Mesendoderm (in vitro differentiated cells): ENCODE measurements at regions not wholly inside any gene's neighbourhood (a gene's known extent, or its start where the extent isn't known, plus 50 kb on each side); places are given as distances from the start of the nearest gene placed in this dataset.

ENCODE experiments used
- DNase-seq: peaks from one replicate; pipeline ENCODE4 v3.0.0; 2013
- H2AK5ac ChIP-seq: 2 replicates; pipeline ENCODE4 v1.6.1; 2013; ENCODE audit warnings: low read length, inconsistent platforms
- H2BK120ac ChIP-seq: 2 replicates; pipeline ENCODE4 v1.6.1; 2013; ENCODE audit warnings: low read depth, mild to moderate bottlenecking, low read length, moderate library complexity, mixed read lengths
- H2BK15ac ChIP-seq: replicated peaks from 2 replicates; pipeline ENCODE4 v1.6.1; 2013; ENCODE audit warnings: low read depth, mild to moderate bottlenecking, moderate library complexity
- H2BK5ac ChIP-seq: 2 replicates; pipeline ENCODE4 v1.6.1; 2013; ENCODE audit warnings: low read length, inconsistent platforms
- H3K18ac ChIP-seq: 2 replicates; pipeline ENCODE4 v1.6.1; 2013; ENCODE audit warnings: mild to moderate bottlenecking, low read length, mixed read lengths
- H3K23ac ChIP-seq: one replicate; pipeline ENCODE4 v1.6.1; 2013; ENCODE audit warnings: low read length
- H3K27ac ChIP-seq: 2 replicates; pipeline ENCODE4 v1.5.1; 2013; ENCODE audit warnings: low read depth, mild to moderate bottlenecking, inconsistent platforms, low read length, moderate library complexity
- H3K27me3 ChIP-seq: 2 replicates; pipeline ENCODE4 v1.6.1; 2013; ENCODE audit warnings: low read length, control low read depth, mild to moderate bottlenecking, inconsistent platforms; ENCODE audit not compliant: insufficient read depth, poor library complexity
- H3K36me3 ChIP-seq: 2 replicates; pipeline ENCODE4 v1.6.1; 2013; ENCODE audit warnings: low read length, inconsistent platforms; ENCODE audit not compliant: control insufficient read depth, insufficient read depth
- H3K4ac ChIP-seq: one replicate; pipeline ENCODE4 v1.6.1; 2013; ENCODE audit warnings: low read depth, mild to moderate bottlenecking, low read length, moderate library complexity
- H3K4me1 ChIP-seq: 2 replicates; pipeline ENCODE4 v1.6.1; 2013; ENCODE audit warnings: low read depth, low read length, inconsistent platforms; ENCODE audit not compliant: control insufficient read depth
- H3K4me2 ChIP-seq: 2 replicates; pipeline ENCODE4 v1.6.1; 2013; ENCODE audit warnings: low read length
- H3K4me3 ChIP-seq: 2 replicates; pipeline ENCODE4 v1.5.1; 2013; ENCODE audit warnings: mild to moderate bottlenecking, low read length
- H3K56ac ChIP-seq: one replicate; pipeline ENCODE4 v1.6.1; 2013; ENCODE audit warnings: low read length
- H3K79me1 ChIP-seq: 2 replicates; pipeline ENCODE4 v1.6.1; 2013; ENCODE audit warnings: low read length, inconsistent platforms
- H3K79me2 ChIP-seq: 2 replicates; pipeline ENCODE4 v1.6.1; 2013; ENCODE audit warnings: mild to moderate bottlenecking, low read length; ENCODE audit not compliant: control insufficient read depth, insufficient read depth
- H3K9ac ChIP-seq: 2 replicates; pipeline ENCODE4 v1.6.1; 2013; ENCODE audit warnings: low read length, inconsistent platforms
- H4K5ac ChIP-seq: one replicate; pipeline ENCODE4 v1.6.1; 2013; ENCODE audit warnings: low read length
- H4K8ac ChIP-seq: one replicate; pipeline ENCODE4 v1.6.1; 2013; ENCODE audit warnings: low read depth, mild to moderate bottlenecking, control low read depth, low read length, moderate library complexity
- WGBS: extraction: QIAGEN DNeasy Blood & Tissue Kit; methylation state at CpG from one replicate; pipeline ENCODE4 v1.1.7; 2013; ENCODE audit warnings: low lambda C conversion rate, missing lambda C conversion rate; ENCODE audit not compliant: insufficient coverage; ENCODE audit errors: extremely low coverage; 5-methylcytosine and 5-hydroxymethylcytosine counted together

GRCh38 chr10:29791773-29792172 lies 157.0 kb upstream of the SVIL start:
- no peak overlapping the region for H3K9ac ChIP-seq
- H2BK5ac ChIP-seq, result no peak overlapping the region
- H4K5ac ChIP-seq, result no peak overlapping the region
- no peak overlapping the region for H2AK5ac ChIP-seq
- H3K18ac ChIP-seq, result no peak overlapping the region
- no peaks in the 10 kb centered on the region for H3K27me3 ChIP-seq
- no peak overlapping the region for H3K27ac ChIP-seq
- H3K79me1 ChIP-seq, result no peaks in the 10 kb centered on the region
- H3K4me3 ChIP-seq, result no peak overlapping the region
- no peak overlapping the region for H3K4ac ChIP-seq
- no peak overlapping the region for H3K4me2 ChIP-seq
- no peak overlapping the region for H4K8ac ChIP-seq
- no peak for DNase-seq
- no peak overlapping the region for H2BK15ac ChIP-seq
- no peaks in the 10 kb centered on the region for H3K36me3 ChIP-seq
- H3K79me2 ChIP-seq, result no peaks in the 10 kb centered on the region
- no peak overlapping the region for H3K56ac ChIP-seq
- H3K4me1 ChIP-seq, result no peaks in the 10 kb centered on the region
- no CpG with 5 or more reads among the region's 3 CpGs for WGBS
- H2BK120ac ChIP-seq, result no peak overlapping the region
- no peak overlapping the region for H3K23ac ChIP-seq

- Histone ChIP-seq H3K18ac (no peak overlapping the region), H3K4me1 (no peaks in the 10 kb centered on the region), H3K79me2 (no peaks in the 10 kb centered on the region), H2BK120ac (no peak overlapping the region), H3K23ac (no peak overlapping the region), H3K27ac (no peak overlapping the region), H2BK5ac (no peak overlapping the region), H3K36me3 (no peaks in the 10 kb centered on the region), H2BK15ac (no peak overlapping the region), H3K4ac (no peak overlapping the region), H3K4me2 (no peak overlapping the region), H3K56ac (no peak overlapping the region), H3K9ac (no peak overlapping the region), H3K79me1 (no peaks in the 10 kb centered on the region), H2AK5ac (no peak overlapping the region), H3K4me3 (no peak overlapping the region), H4K8ac (no peak overlapping the region), H3K27me3 (no peaks in the 10 kb centered on the region), H4K5ac (no peak overlapping the region)
- no CpG with 5 or more reads among the region's 2 CpGs for WGBS
- DNase-seq, result no peak
Measured at GRCh38 chr10:29790207-29790606, 155.4 kb upstream of the SVIL start.

DNA sequence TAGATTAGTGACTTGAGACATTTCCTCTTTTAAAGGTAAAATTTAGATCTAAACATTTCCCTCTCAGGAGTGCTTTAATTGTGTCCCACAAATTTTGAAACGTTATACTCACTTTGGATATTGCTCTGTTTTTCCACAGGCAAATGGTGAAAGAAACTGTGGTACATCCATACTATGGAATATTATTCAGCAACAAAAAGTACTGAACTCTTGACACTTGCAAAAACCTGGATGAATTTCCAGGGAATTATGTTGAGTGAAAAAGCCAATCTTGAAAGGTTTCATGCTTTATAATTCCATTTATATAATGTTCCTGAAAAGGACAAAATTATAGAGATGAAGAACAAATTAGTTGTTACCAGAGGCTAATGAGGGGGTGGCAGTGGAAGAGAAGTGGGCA lies 153.3 kb upstream of the SVIL start:
- Histone ChIP-seq H4K8ac (no peak overlapping the region), H2BK5ac (no peak overlapping the region), H3K4me1 (no peaks in the 10 kb centered on the region), H3K27me3 (no peaks in the 10 kb centered on the region), H2BK120ac (no peak overlapping the region), H3K36me3 (no peaks in the 10 kb centered on the region), H3K79me1 (no peaks in the 10 kb centered on the region), H2BK15ac (no peak overlapping the region), H4K5ac (no peak overlapping the region), H2AK5ac (no peak overlapping the region), H3K18ac (no peak overlapping the region), H3K4ac (no peak overlapping the region), H3K79me2 (no peaks in the 10 kb centered on the region), H3K23ac (no peak overlapping the region), H3K4me2 (no peak overlapping the region), H3K9ac (no peak overlapping the region), H3K4me3 (no peak overlapping the region), H3K27ac (no peak overlapping the region), H3K56ac (no peak overlapping the region)
- no CpG with 5 or more reads among the region's 1 CpG for WGBS
- DNase-seq, result no peak

DNA sequence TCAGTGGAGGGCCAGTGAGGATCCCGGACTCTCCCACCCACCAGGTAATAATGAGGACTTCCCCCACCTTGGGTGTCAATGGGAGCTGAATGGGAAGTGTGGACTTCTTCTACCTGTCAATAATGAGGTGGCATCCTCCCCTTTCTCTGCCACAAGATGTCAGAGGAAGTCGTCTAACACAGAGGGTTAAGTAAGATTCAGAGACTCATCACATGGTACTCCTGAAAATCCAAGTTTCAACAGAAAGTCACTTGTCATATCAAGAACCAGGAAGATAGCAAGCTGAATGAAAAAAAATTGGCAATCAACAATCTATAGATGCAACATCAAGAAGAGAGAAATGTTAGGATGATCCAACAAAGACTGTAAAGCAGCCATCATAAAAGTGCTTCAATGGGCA lies 150.9 kb upstream of the SVIL start:
- DNase-seq, result no peak
- no peak overlapping the region for H3K56ac ChIP-seq
- no CpG with 5 or more reads among the region's 2 CpGs for WGBS
- no peak overlapping the region for H3K27ac ChIP-seq
- H3K4ac ChIP-seq, result no peak overlapping the region
- H4K5ac ChIP-seq, result no peak overlapping the region
- no peaks in the 10 kb centered on the region for H3K4me1 ChIP-seq
- H3K4me2 ChIP-seq, result no peak overlapping the region
- H3K79me2 ChIP-seq, result no peaks in the 10 kb centered on the region
- H2BK120ac ChIP-seq, result no peak overlapping the region
- no peak overlapping the region for H3K23ac ChIP-seq
- no peak overlapping the region for H2BK5ac ChIP-seq
- H3K36me3 ChIP-seq, result no peaks in the 10 kb centered on the region
- no peak overlapping the region for H2BK15ac ChIP-seq
- H3K4me3 ChIP-seq, result no peak overlapping the region
- no peak overlapping the region for H3K18ac ChIP-seq
- H3K27me3 ChIP-seq, result no peaks in the 10 kb centered on the region
- no peaks in the 10 kb centered on the region for H3K79me1 ChIP-seq
- H3K9ac ChIP-seq, result no peak overlapping the region
- H2AK5ac ChIP-seq, result no peak overlapping the region
- no peak overlapping the region for H4K8ac ChIP-seq

- Histone ChIP-seq H3K18ac (no peak overlapping the region), H3K4ac (no peak overlapping the region), H3K23ac (no peak overlapping the region), H2BK120ac (no peak overlapping the region), H3K4me2 (no peak overlapping the region), H3K9ac (no peak overlapping the region), H2BK15ac (no peak overlapping the region), H2BK5ac (no peak overlapping the region), H3K4me1 (no peaks in the 10 kb centered on the region), H3K27ac (peak overlapping the region; percentile 1), H4K8ac (no peak overlapping the region), H3K79me2 (no peaks in the 10 kb centered on the region), H3K4me3 (no peak overlapping the region), H3K27me3 (no peaks in the 10 kb centered on the region), H4K5ac (no peak overlapping the region), H3K36me3 (no peaks in the 10 kb centered on the region), H3K56ac (no peak overlapping the region), H3K79me1 (no peaks in the 10 kb centered on the region), H2AK5ac (no peak overlapping the region)
- no CpG with 5 or more reads among the region's 7 CpGs for WGBS
- DNase-seq, result peak; percentile 94
Measured at GRCh38 chr10:29784175-29784773, 149.5 kb upstream of the SVIL start.

- Histone ChIP-seq H3K27me3 (no peaks in the 10 kb centered on the region), H2BK120ac (no peak overlapping the region), H3K79me2 (no peaks in the 10 kb centered on the region), H2BK15ac (no peak overlapping the region), H4K5ac (no peak overlapping the region), H3K4me3 (no peak overlapping the region), H3K36me3 (no peaks in the 10 kb centered on the region), H2BK5ac (no peak overlapping the region), H3K56ac (no peak overlapping the region), H3K79me1 (no peaks in the 10 kb centered on the region), H2AK5ac (no peak overlapping the region), H3K23ac (no peak overlapping the region), H4K8ac (no peak overlapping the region), H3K4ac (no peak overlapping the region), H3K9ac (no peak overlapping the region), H3K4me2 (no peak overlapping the region), H3K4me1 (no peaks in the 10 kb centered on the region), H3K18ac (no peak overlapping the region), H3K27ac (no peak overlapping the region)
- DNase-seq, result no peak
- no CpG with 5 or more reads among the region's 3 CpGs for WGBS
Measured at GRCh38 chr10:29783201-29783947, 148.6 kb upstream of the SVIL start.
